Panc1 (cell line): ENCODE measurements at regions not wholly inside any gene's neighbourhood (a gene's known extent, or its start where the extent isn't known, plus 50 kb on each side); places are given as distances from the start of the nearest gene placed in this dataset.

ENCODE experiments used
- ATAC-seq: fragments of 200-7000 bp; cut with Tn5 transposase; 2 replicates; pipeline ENCODE4 v1.9.1; 2020; ENCODE audit warnings: mild to moderate bottlenecking, moderate library complexity
- BruUV-seq: library from RNA; stranded (reverse); fragments of 400-500 nt; replicated peaks from 2 replicates; lab custom pipeline; 2021; lab: Mats Ljungman, UMichigan
- CTCF ChIA-PET: fragments of 300-600 bp; sonication (Branson Sonifier 250); formaldehyde crosslinking; loops from one replicate; lab custom pipeline; 2022; ENCODE audit warnings: antibody characterized with exemption; lab: Charles Lee
- POLR2A ChIA-PET: fragments of 300-600 bp; sonication (Branson Sonifier 250); formaldehyde crosslinking; loops from one replicate; lab custom pipeline; 2022; ENCODE audit warnings: antibody characterized with exemption; lab: Charles Lee
- DNase-seq: peaks from one replicate; pipeline ENCODE4 v3.0.0-alpha.2; 2010; ENCODE audit warnings: low read depth, low spot score
- H3K27ac ChIP-seq: 2 replicates; pipeline ENCODE4 v1.5.1; 2011; ENCODE audit warnings: mild to moderate bottlenecking, low read length, inconsistent platforms
- H3K27me3 ChIP-seq: fragments of 200-500 bp; sonication (Bioruptor generic); 2 replicates; pipeline ENCODE4 v1.6.0; 2014; ENCODE audit warnings: low read length, inconsistent platforms; ENCODE audit not compliant: control insufficient read depth, insufficient read depth
- H3K36me3 ChIP-seq: fragments of 200-500 bp; sonication (Bioruptor generic); 2 replicates; pipeline ENCODE4 v1.5.1; 2014; ENCODE audit warnings: inconsistent platforms, mild to moderate bottlenecking, low read length, moderate library complexity; ENCODE audit not compliant: control insufficient read depth, insufficient read depth
- H3K4me1 ChIP-seq: 2 replicates; pipeline ENCODE4 v1.5.1; 2011; ENCODE audit warnings: inconsistent platforms, mild to moderate bottlenecking, low read length, moderate library complexity; ENCODE audit not compliant: control insufficient read depth, insufficient read depth
- H3K4me3 ChIP-seq, 2 experiments: 2 replicates each; pipeline ENCODE4 v1.5.1; 2011 to 2012; ENCODE audit warnings: low read depth in 2 of 2, low read length in 2 of 2, mild to moderate bottlenecking in 2 of 2, inconsistent platforms in 1 of 2, moderate library complexity in 1 of 2
- H3K9me3 ChIP-seq: fragments of 200-500 bp; sonication (Bioruptor generic); 2 replicates; pipeline ENCODE4 v1.5.1; 2014; ENCODE audit warnings: low read depth, mild to moderate bottlenecking, inconsistent platforms, low read length, moderate library complexity; ENCODE audit not compliant: control insufficient read depth, insufficient read depth
- CTCF ChIP-seq: fragments of 450-650 bp; IDR thresholded peaks from 2 replicates; pipeline ENCODE4 v1.5.1; 2017; ENCODE audit warnings: mild to moderate bottlenecking
- POLR2AphosphoS5 ChIP-seq: IDR thresholded peaks from 2 replicates; pipeline ENCODE4 v1.6.1; 2012; ENCODE audit warnings: mild to moderate bottlenecking, low read depth, low read length, moderate library complexity
- REST ChIP-seq, 2 experiments: IDR thresholded peaks; 2 replicates each; pipeline ENCODE4 v1.6.1; 2011 to 2012; ENCODE audit warnings: low read depth in 2 of 2, control low read depth in 1 of 2, low read length in 1 of 2, mild to moderate bottlenecking in 1 of 2, moderate library complexity in 1 of 2; ENCODE audit not compliant: insufficient read depth in 1 of 2
- SIN3A ChIP-seq: IDR thresholded peaks from 2 replicates; pipeline ENCODE4 v1.6.1; 2012; ENCODE audit warnings: low read depth, mild to moderate bottlenecking, low read length, moderate library complexity, borderline replicate concordance; ENCODE audit not compliant: insufficient read depth
- TCF7L2 ChIP-seq: IDR thresholded peaks from 2 replicates; pipeline ENCODE4 v1.6.1; 2011; ENCODE audit warnings: mild to moderate bottlenecking, low read depth, low read length, inconsistent platforms
- in situ Hi-C: cut with HindIII; loops from 2 replicates; pipeline ENCODE4 v1.10.0; 2016; ENCODE audit warnings: low sequenced_read_pairs, low pct_unique_long_range_greater_than_20kb
- intact Hi-C: fragments of 100-400 bp; cut with micrococcal nuclease; formaldehyde crosslinking; loops from one replicate; pipeline ENCODE4 v1.10.0; 2022; ENCODE audit not compliant: unreplicated experiment

- ChIA-PET POLR2A (no interaction called here), CTCF (no interaction called here)
- Histone ChIP-seq H3K9me3 (no peaks in the 10 kb centered on the region), H3K4me3 (no peak overlapping the region), H3K36me3 (no peaks in the 10 kb centered on the region), H3K4me1 (no peaks in the 10 kb centered on the region), H3K27ac (no peak overlapping the region), H3K27me3 (no peaks in the 10 kb centered on the region)
- DNase-seq: no peak
- TF ChIP-seq POLR2AphosphoS5 (no peak), CTCF (no peak)
- in situ Hi-C loops: no loop called here
- ATAC-seq: no peak
- intact Hi-C loops: no loop called here
- BruUV-seq: no TSS peak
Measured at GRCh38 chr2:128605931-128606330, 287.3 kb upstream of the HS6ST1 start.

GRCh38 chr2:128606837-128607236, 288.2 kb upstream of the HS6ST1 start:
- TF ChIP-seq SIN3A: no peak
- no peaks in the 10 kb centered on the region for H3K36me3 ChIP-seq
- H3K9me3 ChIP-seq: no peaks in the 10 kb centered on the region
- ChIA-PET CTCF (no interaction called here), POLR2A (no interaction called here)
- no TSS peak for BruUV-seq
- no peak overlapping the region for H3K4me3 ChIP-seq
- intact Hi-C loops: no loop called here
- H3K4me1 ChIP-seq: no peaks in the 10 kb centered on the region
- no peak for ATAC-seq
- DNase-seq: no peak
- H3K27ac ChIP-seq: no peak overlapping the region
- H3K27me3 ChIP-seq: no peaks in the 10 kb centered on the region
- in situ Hi-C loops: no loop called here

- H3K36me3 ChIP-seq: no peaks in the 10 kb centered on the region
- no TSS peak for BruUV-seq
- no peaks in the 10 kb centered on the region for H3K27me3 ChIP-seq
- DNase-seq (no peak), ATAC-seq (no peak)
- no peaks in the 10 kb centered on the region for H3K9me3 ChIP-seq
- H3K4me3 ChIP-seq: no peak overlapping the region
- no peak overlapping the region for H3K27ac ChIP-seq
- intact Hi-C loops (no loop called here), in situ Hi-C loops (no loop called here)
- CTCF ChIA-PET: no interaction called here
- POLR2A ChIA-PET: no interaction called here
- H3K4me1 ChIP-seq: no peaks in the 10 kb centered on the region
- TF ChIP-seq SIN3A: no peak
- TF ChIP-seq CTCF: no peak
- TF ChIP-seq TCF7L2: no peak
- TF ChIP-seq REST (IDR thresholded peaks at IDR 0.05; ENCODE audit: insufficient read depth in 1 of 2, low read depth in 2 of 2, low read length in 1 of 2): no peak
- no peak for TF ChIP-seq POLR2AphosphoS5
Measured at GRCh38 chr2:128607440-128607839, 288.8 kb upstream of the HS6ST1 start.
